T-cell (primary cell): ENCODE measurements at regions not wholly inside any gene's neighbourhood (a gene's known extent, or its start where the extent isn't known, plus 50 kb on each side); places are given as distances from the start of the nearest gene placed in this dataset.
"Not testable (repeated sequence)": the region's sequence is repeated elsewhere in the genome, so short reads cannot be mapped to it uniquely, and the experiment has no call there.

Experiments used
- ATAC-seq, 4 experiments: fragments of 200-7000 bp in 3 of 4; fragments of 150-1000 bp in 1 of 4; cut with Tn5 transposase; replicated peaks in 1 of 4; 1 replicate in 3 of 4; 2 replicates in 1 of 4; pipeline ENCODE4 v1.10.0; 2021; ENCODE audit warnings: moderate library complexity in 3 of 4, mild to moderate bottlenecking in 2 of 4, moderate number of reproducible peaks in 1 of 4
- CTCF ChIA-PET, 2 donors: fragments of 300-600 bp; sonication (Branson Sonifier 250); formaldehyde crosslinking; loops; one replicate each; lab custom pipeline; 2022; ENCODE audit warnings: antibody characterized with exemption in 2 of 2; lab: Charles Lee
- POLR2A ChIA-PET, 2 donors: fragments of 300-600 bp; sonication (Branson Sonifier 250); formaldehyde crosslinking; loops; one replicate each; lab custom pipeline; 2022; ENCODE audit warnings: antibody characterized with exemption in 2 of 2; lab: Charles Lee
- DNase-seq, 35 experiments: peaks; one replicate each; pipeline versions ENCODE4 v3.0.0 to v3.0.0-alpha.2; 2013 to 2023
- H3K27ac ChIP-seq: one replicate; pipeline ENCODE4 v1.5.1; 2013; ENCODE audit warnings: low read length
- H3K27me3 ChIP-seq, 2 experiments: replicated peaks in 1 of 2; 1 replicate in 1 of 2; 2 replicates in 1 of 2; pipeline versions ENCODE4 v1.6.1 to v1.7.0; 2013; ENCODE audit warnings: low read length in 1 of 2, mixed read lengths in 1 of 2; ENCODE audit not compliant: control insufficient read depth in 2 of 2, insufficient read depth in 2 of 2; ENCODE audit errors: extremely low read depth in 1 of 2
- H3K36me3 ChIP-seq, 2 donors: 1 replicate in 1 of 2; 2 replicates in 1 of 2; pipeline versions ENCODE4 v1.6.1 to v1.7.0; 2013; ENCODE audit warnings: low read length in 1 of 2; ENCODE audit not compliant: control insufficient read depth in 2 of 2, insufficient read depth in 1 of 2; ENCODE audit errors: extremely low read depth in 1 of 2
- H3K4me1 ChIP-seq, 2 experiments: 1 replicate in 1 of 2; 2 replicates in 1 of 2; pipeline versions ENCODE4 v1.6.1 to v1.7.0; 2013; ENCODE audit warnings: low read length in 2 of 2, mixed read lengths in 1 of 2; ENCODE audit not compliant: insufficient read depth in 2 of 2, control insufficient read depth in 1 of 2; ENCODE audit errors: extremely low read depth in 1 of 2
- H3K4me3 ChIP-seq, 2 donors: 1 replicate in 1 of 2; 2 replicates in 1 of 2; pipeline versions ENCODE4 v1.5.1 to v1.7.0; 2013; ENCODE audit warnings: mild to moderate bottlenecking in 2 of 2, low read length in 1 of 2, moderate library complexity in 1 of 2; ENCODE audit not compliant: control insufficient read depth in 1 of 2; ENCODE audit errors: extremely low read depth in 1 of 2
- H3K9me3 ChIP-seq: 2 replicates; pipeline ENCODE4 v1.7.0; 2013
- H3K27ac Mint-ChIP-seq, 2 donors: one replicate each; pipeline ENCODE4 v1.8.0; 2020 to 2021; ENCODE audit warnings: mild to moderate bottlenecking in 2 of 2, mixed read lengths in 2 of 2
- H3K27me3 Mint-ChIP-seq, 2 donors: one replicate each; pipeline ENCODE4 v1.8.0; 2021 to 2022; ENCODE audit warnings: mixed read lengths in 2 of 2
- H3K36me3 Mint-ChIP-seq: one replicate; pipeline ENCODE4 v1.8.0; 2021; ENCODE audit warnings: mixed read lengths
- H3K4me1 Mint-ChIP-seq, 3 donors: one replicate each; pipeline ENCODE4 v1.8.0; 2020 to 2022; ENCODE audit warnings: mixed read lengths in 3 of 3, mild to moderate bottlenecking in 1 of 3
- H3K4me3 Mint-ChIP-seq, 3 donors: one replicate each; pipeline ENCODE4 v1.8.0; 2020 to 2022; ENCODE audit warnings: mild to moderate bottlenecking in 3 of 3, mixed read lengths in 3 of 3, moderate library complexity in 3 of 3
- H3K9me3 Mint-ChIP-seq, 3 donors: one replicate each; pipeline ENCODE4 v1.8.0; 2020 to 2022; ENCODE audit warnings: mixed read lengths in 3 of 3
- WGBS: methylation state at CpG from one replicate; pipeline ENCODE4 v1.1.5; 2013; ENCODE audit warnings: missing lambda C conversion rate; ENCODE audit not compliant: insufficient coverage; 5-methylcytosine and 5-hydroxymethylcytosine counted together

DNA sequence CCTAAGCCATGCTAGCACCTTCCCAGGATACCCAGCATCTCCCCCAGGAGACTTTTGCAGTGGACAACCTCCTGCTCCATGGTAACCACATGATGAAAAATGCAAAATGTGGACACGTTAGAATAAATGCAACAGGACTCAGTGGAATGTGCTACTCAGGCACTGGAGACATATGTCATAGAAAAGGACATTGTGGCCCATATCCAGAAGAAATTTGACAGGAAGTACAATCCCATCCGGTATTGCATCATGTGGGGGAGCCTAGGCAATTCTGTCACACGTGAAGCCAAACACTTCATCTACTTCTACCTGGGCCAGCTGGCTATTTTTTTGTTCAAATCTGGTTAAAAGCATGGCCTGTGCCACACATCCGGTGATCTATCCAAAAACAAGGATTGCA, 227.2 kb upstream of the GPR149 start:
- H3K27me3 Mint-ChIP-seq: no peaks in the 10 kb centered on the region
- no peak overlapping the region for H3K4me3 Mint-ChIP-seq
- no peak overlapping the region for H3K4me3 ChIP-seq
- H3K36me3 ChIP-seq: no peaks in the 10 kb centered on the region
- no peaks in the 10 kb centered on the region for H3K36me3 Mint-ChIP-seq
- DNase-seq: no peak
- H3K4me1 ChIP-seq: no peaks in the 10 kb centered on the region
- H3K27me3 ChIP-seq: no peaks in the 10 kb centered on the region
- ChIA-PET POLR2A (no interaction called here), CTCF (no interaction called here)
- H3K27ac Mint-ChIP-seq: no peak overlapping the region
- no peaks in the 10 kb centered on the region for H3K4me1 Mint-ChIP-seq
- H3K27ac ChIP-seq: no peak overlapping the region
- H3K9me3 ChIP-seq: no peaks in the 10 kb centered on the region
- H3K9me3 Mint-ChIP-seq: peaks cover 2 to 7% (median 4%) of the 10 kb centered on the region in 3 donors
- WGBS: 84% methylated on average over 3 of the region's 4 CpGs
- no peak for ATAC-seq

DNA sequence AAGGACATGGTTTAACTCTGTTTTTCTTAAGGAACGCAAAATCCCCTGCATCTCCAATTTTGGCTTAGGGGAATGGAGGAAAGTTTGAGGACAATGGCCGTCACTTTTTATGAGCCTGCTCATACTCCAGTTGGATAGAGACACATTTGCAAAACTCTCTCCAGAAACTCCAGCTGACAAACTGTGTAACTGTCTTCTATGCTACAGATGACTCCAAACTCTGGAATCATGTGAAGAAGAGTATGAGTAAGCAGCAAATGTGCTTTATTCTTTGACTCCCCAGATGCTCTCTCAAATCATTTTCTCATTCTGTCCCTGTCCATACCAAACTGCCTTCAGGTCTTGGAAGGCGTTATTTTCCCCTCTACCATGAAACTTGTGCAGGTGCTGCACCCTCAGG, 226.5 kb upstream of the GPR149 start:
- H3K4me3 ChIP-seq: no peak overlapping the region
- Mint-ChIP-seq H3K36me3 (no peaks in the 10 kb centered on the region), H3K27ac (no peak overlapping the region), H3K9me3 (peaks cover 2 to 7% (median 4%) of the 10 kb centered on the region in 3 donors), H3K4me1 (no peaks in the 10 kb centered on the region), H3K4me3 (no peak overlapping the region), H3K27me3 (no peaks in the 10 kb centered on the region)
- DNase-seq (no peak), ATAC-seq (no peak)
- 40% methylated on average over 1 of the region's 3 CpGs for WGBS
- no peak overlapping the region for H3K27ac ChIP-seq
- no peaks in the 10 kb centered on the region for H3K36me3 ChIP-seq
- H3K4me1 ChIP-seq: no peaks in the 10 kb centered on the region
- H3K27me3 ChIP-seq: no peaks in the 10 kb centered on the region
- POLR2A ChIA-PET: no interaction called here
- H3K9me3 ChIP-seq: no peaks in the 10 kb centered on the region
- CTCF ChIA-PET: no interaction called here

- Mint-ChIP-seq H3K4me3 (no peak overlapping the region), H3K27ac (no peak overlapping the region), H3K9me3 (peaks cover 3 to 8% (median 4%) of the 10 kb centered on the region in 3 donors), H3K36me3 (no peaks in the 10 kb centered on the region), H3K27me3 (no peaks in the 10 kb centered on the region), H3K4me1 (no peaks in the 10 kb centered on the region)
- ChIA-PET POLR2A (no interaction called here), CTCF (no interaction called here)
- Histone ChIP-seq H3K27me3 (no peaks in the 10 kb centered on the region), H3K4me1 (no peaks in the 10 kb centered on the region), H3K9me3 (no peaks in the 10 kb centered on the region), H3K4me3 (no peak overlapping the region), H3K27ac (no peak overlapping the region), H3K36me3 (no peaks in the 10 kb centered on the region)
- WGBS: 92% methylated on average over 2 of the region's 2 CpGs
- ATAC-seq (no peak), DNase-seq (no peak)
Measured at GRCh38 chr3:154642145-154642544, 212.2 kb upstream of the GPR149 start.

GRCh38 chr3:154625756-154626155, 195.8 kb upstream of the GPR149 start:
- no peaks in the 10 kb centered on the region for H3K27me3 ChIP-seq
- ChIA-PET CTCF (no interaction called here), POLR2A (no interaction called here)
- Mint-ChIP-seq H3K27me3 (no peaks in the 10 kb centered on the region), H3K27ac (no peak overlapping the region), H3K4me3 (no peak overlapping the region), H3K4me1 (no peaks in the 10 kb centered on the region), H3K36me3 (no peaks in the 10 kb centered on the region), H3K9me3 (peaks cover 7 to 49% (median 7%) of the 10 kb centered on the region in 3 donors)
- H3K36me3 ChIP-seq: no peaks in the 10 kb centered on the region
- H3K4me1 ChIP-seq: no peaks in the 10 kb centered on the region
- H3K4me3 ChIP-seq: no peak overlapping the region
- DNase-seq (no peak), ATAC-seq (no peak)
- WGBS: no CpG with 5 or more reads among the region's 3 CpGs
- H3K27ac ChIP-seq: no peak overlapping the region
- no peaks in the 10 kb centered on the region for H3K9me3 ChIP-seq

DNA sequence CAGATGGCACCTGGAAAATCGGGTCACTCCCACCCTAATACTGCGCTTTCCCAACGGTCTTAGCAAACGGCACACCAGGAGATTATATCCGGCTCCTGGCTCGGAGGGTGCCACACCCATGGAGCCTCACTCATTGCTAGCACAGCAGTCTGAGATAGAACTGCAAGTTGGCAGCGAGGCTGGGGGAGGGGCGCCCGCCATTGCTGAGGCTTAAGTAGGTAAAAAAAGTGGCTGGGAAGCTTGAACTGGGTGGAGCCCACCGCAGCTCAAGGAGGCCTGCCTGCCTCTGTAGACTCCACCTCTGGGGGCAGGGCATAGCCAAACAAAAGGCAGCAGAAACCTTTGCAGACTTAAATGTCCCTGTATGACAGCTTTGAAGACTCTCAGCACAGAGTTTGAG, 189.6 kb upstream of the GPR149 start:
- H3K27ac Mint-ChIP-seq, H3K4me1 Mint-ChIP-seq, H3K4me3 Mint-ChIP-seq, POLR2A ChIA-PET, ATAC-seq, H3K36me3 Mint-ChIP-seq, H3K36me3 ChIP-seq, H3K9me3 ChIP-seq, CTCF ChIA-PET, H3K27ac ChIP-seq, H3K4me1 ChIP-seq, H3K4me3 ChIP-seq, H3K27me3 ChIP-seq, DNase-seq, H3K27me3 Mint-ChIP-seq: not testable (repeated sequence)
- 85% methylated on average over 6 of the region's 10 CpGs for WGBS
- peaks cover 8 to 27% (median 19%) of the 10 kb centered on the region in 3 donors for H3K9me3 Mint-ChIP-seq

- WGBS: 65% methylated on average over 4 of the region's 4 CpGs
- H3K4me3 Mint-ChIP-seq: no peak overlapping the region
- no peak for ATAC-seq
- H3K36me3 Mint-ChIP-seq: no peaks in the 10 kb centered on the region
- Histone ChIP-seq H3K4me3 (no peak overlapping the region), H3K27me3 (no peaks in the 10 kb centered on the region), H3K4me1 (no peaks in the 10 kb centered on the region), H3K27ac (no peak overlapping the region), H3K36me3 (no peaks in the 10 kb centered on the region), H3K9me3 (no peaks in the 10 kb centered on the region)
- no peak overlapping the region for H3K27ac Mint-ChIP-seq
- no peak for DNase-seq
- POLR2A ChIA-PET: no interaction called here
- H3K27me3 Mint-ChIP-seq: no peaks in the 10 kb centered on the region
- peaks cover 8 to 17% (median 15%) of the 10 kb centered on the region in 3 donors for H3K9me3 Mint-ChIP-seq
- CTCF ChIA-PET: interaction anchor here in 1 of 2 donors (0.5 kb wide), 1 partner anchor 486 kb away, joined by 3 read pairs; no protein-coding TSS in a partner anchor
- H3K4me1 Mint-ChIP-seq: no peaks in the 10 kb centered on the region
Measured at GRCh38 chr3:154616298-154616697, 186.3 kb upstream of the GPR149 start.

DNA sequence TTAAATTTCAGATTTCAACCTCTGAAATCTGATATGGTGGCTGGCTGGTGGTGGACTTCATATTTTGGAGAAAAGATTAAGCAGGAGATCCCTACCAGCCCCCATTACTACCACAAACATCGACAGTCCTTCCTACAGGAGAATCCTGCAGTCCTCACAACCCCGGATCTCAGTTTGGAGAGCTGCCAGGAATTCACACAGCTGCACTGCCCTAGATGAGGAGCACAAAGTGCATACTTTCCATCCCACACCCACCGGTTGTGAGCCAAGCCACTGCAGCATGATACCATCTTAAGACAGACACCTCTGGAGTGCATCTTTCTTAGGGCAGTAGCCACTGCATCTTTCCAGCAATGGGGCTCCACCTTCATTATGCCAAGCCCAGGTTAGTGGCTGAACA, 185.5 kb upstream of the GPR149 start:
- no peak overlapping the region for H3K4me3 Mint-ChIP-seq
- no peak for ATAC-seq
- no peaks in the 10 kb centered on the region for H3K4me1 Mint-ChIP-seq
- no peaks in the 10 kb centered on the region for H3K36me3 ChIP-seq
- WGBS: 78% methylated on average over 3 of the region's 3 CpGs
- H3K4me3 ChIP-seq: no peak overlapping the region
- no peaks in the 10 kb centered on the region for H3K9me3 ChIP-seq
- H3K27me3 Mint-ChIP-seq: no peaks in the 10 kb centered on the region
- H3K27me3 ChIP-seq: no peaks in the 10 kb centered on the region
- no peaks in the 10 kb centered on the region for H3K36me3 Mint-ChIP-seq
- H3K27ac Mint-ChIP-seq: no peak overlapping the region
- ChIA-PET POLR2A (no interaction called here), CTCF (no interaction called here)
- no peak overlapping the region for H3K27ac ChIP-seq
- H3K4me1 ChIP-seq: no peaks in the 10 kb centered on the region
- DNase-seq: no peak
- peaks cover 4 to 15% (median 13%) of the 10 kb centered on the region in 3 donors for H3K9me3 Mint-ChIP-seq
